ENCODE measurements at regions not wholly inside any gene's neighbourhood (a gene's known extent, or its start where the extent isn't known, plus 50 kb on each side); places are given as distances from the start of the nearest gene placed in this dataset.

GRCh38 chr7:21107101-21107500 is 320.4 kb upstream of the SP8 start:
- TF ChIP-seq CTCF (IDR thresholded peaks at IDR 0.05; ENCODE audit: poor library complexity) (no peak), EZH2phosphoT487 (IDR thresholded peaks at IDR 0.05; ENCODE audit: low read depth, severe bottlenecking, unreplicated experiment) (no peak)
